ENCODE measurements at regions not wholly inside any gene's neighbourhood (a gene's known extent, or its start where the extent isn't known, plus 50 kb on each side); places are given as distances from the start of the nearest gene placed in this dataset.

DNA sequence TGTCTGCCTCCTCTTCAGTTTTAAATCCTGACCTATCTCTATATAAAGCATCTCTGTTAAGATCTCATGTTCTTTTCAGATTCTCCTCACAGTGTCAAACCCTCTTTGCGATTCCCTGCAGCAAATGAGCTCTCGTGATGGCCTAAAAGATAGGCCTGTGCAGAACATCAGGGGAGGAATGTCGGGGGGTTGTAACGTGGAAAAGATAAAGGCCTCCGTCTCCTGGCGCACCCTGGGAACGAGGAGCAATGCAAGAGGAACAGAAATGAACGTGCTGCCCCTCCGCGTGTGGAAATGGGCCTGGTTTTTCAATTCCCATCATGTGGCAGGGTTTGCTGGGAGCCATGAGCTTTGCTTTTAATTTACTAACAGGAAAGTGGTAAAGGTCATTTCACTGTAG, 285.0 kb upstream of the TPM1 start:
- Mint-ChIP-seq H3K27ac (no peak overlapping the region), H3K27me3 (peaks cover 3% of the 10 kb centered on the region), H3K36me3 (ENCODE audit: low read depth) (no peaks in the 10 kb centered on the region)

DNA sequence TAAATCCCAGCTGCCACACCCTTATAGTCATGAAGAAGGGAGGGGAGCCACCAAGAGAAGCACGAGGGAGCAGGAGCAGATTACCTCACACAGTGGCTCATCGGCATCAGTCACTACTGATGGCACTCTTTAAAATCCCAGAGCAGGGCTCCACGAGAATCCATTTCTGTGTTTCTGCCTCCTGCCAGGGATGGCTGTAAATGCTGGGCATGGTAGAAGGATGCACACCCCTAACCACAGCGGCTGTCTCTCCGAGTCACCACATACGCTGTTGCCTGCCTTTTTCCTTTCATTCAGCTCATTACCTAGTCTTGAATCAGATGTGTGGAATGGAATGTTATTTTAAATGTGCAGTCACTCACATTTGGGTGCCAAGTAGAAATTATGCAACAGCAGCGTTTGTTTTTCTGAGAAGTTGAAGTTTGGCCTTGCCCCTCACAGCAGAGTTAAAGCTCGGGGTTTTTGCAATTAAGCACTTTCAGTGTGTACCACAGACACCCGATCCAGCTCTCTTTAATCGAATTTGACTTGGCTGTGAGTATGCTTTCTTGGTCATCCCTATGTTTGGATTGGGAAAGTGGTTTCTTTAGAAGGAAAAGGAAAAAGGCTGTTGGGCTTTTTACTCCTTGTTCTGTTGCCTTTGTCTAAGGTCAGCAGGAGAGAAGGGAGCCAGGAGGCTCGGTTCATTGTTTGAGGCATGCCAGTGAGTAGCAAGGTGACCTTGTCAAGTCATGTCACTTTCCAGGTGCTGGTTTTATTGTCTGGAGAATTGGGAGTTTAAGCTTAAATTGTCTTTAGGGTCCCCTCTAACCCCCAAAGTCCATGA, 284.2 kb upstream of the TPM1 start:
- no peaks in the 10 kb centered on the region for H3K9me3 Mint-ChIP-seq

More for the DNA sequence above, 285.0 kb upstream of the TPM1 start:
- no peak for ATAC-seq (replicated peaks)
- Mint-ChIP-seq H3K4me1 (no peaks in the 10 kb centered on the region), H3K4me3 (no peak overlapping the region), H3K9me3 (no peaks in the 10 kb centered on the region)

DNA sequence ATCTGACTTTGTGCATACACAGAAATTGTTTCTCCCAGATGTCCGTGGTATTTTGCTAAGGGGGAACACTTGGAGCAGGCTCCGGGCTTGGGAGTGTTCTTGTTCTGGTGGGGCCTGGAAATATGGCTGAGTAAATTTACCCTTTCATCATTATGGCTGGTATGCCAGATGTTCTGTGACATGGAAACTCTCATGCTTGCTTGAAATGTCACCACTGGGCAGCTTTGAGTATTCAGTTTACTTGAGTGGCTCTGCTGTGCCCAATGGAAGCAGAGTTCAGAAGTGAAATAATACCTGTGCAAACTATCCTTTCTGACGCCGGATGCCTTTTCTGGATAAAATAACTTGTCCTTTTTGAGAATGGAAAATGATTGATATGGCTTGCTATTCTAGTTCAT, 283.6 kb upstream of the TPM1 start:
- Mint-ChIP-seq H3K9me3 (no peaks in the 10 kb centered on the region), H3K4me1 (no peaks in the 10 kb centered on the region), H3K27me3 (no peaks in the 10 kb centered on the region), H3K4me3 (no peak overlapping the region), H3K36me3 (ENCODE audit: low read depth) (no peaks in the 10 kb centered on the region), H3K27ac (no peak overlapping the region)
- no peak for ATAC-seq (replicated peaks)

More for the DNA sequence above, 284.2 kb upstream of the TPM1 start:
- Mint-ChIP-seq H3K27me3 (no peaks in the 10 kb centered on the region), H3K4me3 (no peak overlapping the region), H3K36me3 (ENCODE audit: low read depth) (no peaks in the 10 kb centered on the region), H3K4me1 (no peaks in the 10 kb centered on the region), H3K27ac (no peak overlapping the region)
- ATAC-seq (replicated peaks), result no peak

DNA sequence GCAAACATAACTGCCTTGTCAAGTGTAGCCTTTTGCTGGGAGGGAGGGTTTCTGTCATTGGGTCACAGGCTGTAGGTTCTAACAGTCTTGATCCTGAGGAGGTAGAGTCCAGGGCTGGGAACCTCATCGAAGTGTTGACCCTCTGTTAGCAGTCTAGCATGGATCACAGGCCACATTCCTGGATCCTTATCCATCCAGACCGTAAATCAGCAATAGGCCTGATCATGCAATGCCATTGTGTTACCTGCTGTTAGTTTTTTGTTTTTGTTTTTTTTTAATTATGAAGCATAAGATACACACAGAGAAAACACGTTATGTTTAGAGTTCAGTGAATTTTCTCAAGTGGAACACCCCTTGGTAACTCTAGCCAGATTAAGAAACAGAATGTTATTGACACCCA, 282.0 kb upstream of the TPM1 start:
- Mint-ChIP-seq H3K36me3 (ENCODE audit: low read depth) (no peaks in the 10 kb centered on the region), H3K9me3 (no peaks in the 10 kb centered on the region), H3K4me1 (no peaks in the 10 kb centered on the region), H3K27ac (no peak overlapping the region), H3K4me3 (no peak overlapping the region), H3K27me3 (no peaks in the 10 kb centered on the region)
- no peak for ATAC-seq (replicated peaks)

DNA sequence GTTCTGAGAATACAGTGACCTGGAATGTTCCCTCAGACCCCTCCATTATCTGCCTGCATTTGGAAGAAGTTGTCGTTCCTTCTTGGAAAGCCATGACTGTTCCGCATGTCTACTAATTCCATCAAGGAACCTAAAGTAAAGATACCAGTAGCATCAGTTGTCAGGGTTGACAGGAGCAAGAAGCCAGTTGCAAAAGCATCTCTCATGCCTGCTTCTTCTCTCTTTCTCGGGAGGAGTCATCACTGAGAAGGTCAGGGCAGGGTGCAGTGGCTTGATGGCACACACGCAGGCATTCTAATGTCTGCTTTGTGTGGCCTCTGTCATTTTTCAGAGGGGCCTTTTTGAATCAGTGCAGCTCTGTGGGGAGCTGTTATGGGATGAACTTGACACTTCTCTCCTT, 276.6 kb upstream of the TPM1 start:
- Mint-ChIP-seq H3K27me3 (no peaks in the 10 kb centered on the region), H3K9me3 (no peaks in the 10 kb centered on the region), H3K27ac (no peak overlapping the region), H3K4me3 (no peak overlapping the region), H3K36me3 (ENCODE audit: low read depth) (no peaks in the 10 kb centered on the region), H3K4me1 (no peaks in the 10 kb centered on the region)
- no peak for ATAC-seq (replicated peaks)

DNA sequence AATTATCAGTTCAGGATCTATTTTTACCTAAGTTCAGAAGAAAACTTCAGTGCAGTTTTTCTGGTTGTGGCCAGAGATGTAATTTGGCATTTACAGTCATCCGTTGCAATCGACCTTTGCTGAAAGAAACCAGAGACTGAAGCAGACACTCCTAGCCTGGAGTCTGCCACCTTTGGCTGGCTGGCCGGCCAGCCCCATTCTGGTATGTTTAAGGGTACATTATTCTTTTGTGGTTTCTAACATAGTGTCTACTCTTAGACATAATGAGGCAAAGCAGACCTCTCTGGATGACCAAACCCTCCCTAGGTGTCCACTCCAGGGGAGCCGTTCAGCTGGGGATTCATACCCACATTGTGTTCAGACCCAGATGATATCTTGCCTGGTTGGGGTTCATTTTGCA, 275.9 kb upstream of the TPM1 start:
- no peak overlapping the region for H3K27ac Mint-ChIP-seq
- no peaks in the 10 kb centered on the region for H3K4me1 Mint-ChIP-seq
- ATAC-seq (replicated peaks), result no peak
- no peaks in the 10 kb centered on the region for H3K27me3 Mint-ChIP-seq
- no peaks in the 10 kb centered on the region for H3K36me3 Mint-ChIP-seq (ENCODE audit: low read depth)
- no peak overlapping the region for H3K4me3 Mint-ChIP-seq
- H3K9me3 Mint-ChIP-seq, result no peaks in the 10 kb centered on the region

DNA sequence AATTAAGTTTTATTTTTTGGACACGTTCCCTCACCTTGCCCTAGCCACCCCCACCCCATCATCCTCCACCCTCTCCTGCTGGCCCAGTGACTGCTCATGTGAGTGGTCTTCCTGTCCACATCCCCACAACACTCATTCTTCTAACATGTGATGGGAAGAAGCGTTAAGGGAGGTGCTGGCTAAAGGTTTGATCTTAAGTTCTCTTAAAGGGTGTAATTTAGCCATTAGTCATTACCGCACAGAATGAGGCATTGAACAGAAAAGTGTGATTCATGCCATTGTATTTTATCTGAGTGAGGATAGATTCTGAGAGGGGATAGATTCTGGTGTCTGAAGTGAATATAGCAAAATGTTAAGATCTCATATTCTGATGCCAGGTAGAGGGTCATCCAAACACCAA, 272.9 kb upstream of the TPM1 start:
- no peak overlapping the region for H3K4me3 Mint-ChIP-seq
- no peak overlapping the region for H3K27ac Mint-ChIP-seq
- H3K4me1 Mint-ChIP-seq, result no peaks in the 10 kb centered on the region
- H3K27me3 Mint-ChIP-seq, result no peaks in the 10 kb centered on the region
- H3K9me3 Mint-ChIP-seq, result no peaks in the 10 kb centered on the region
- ATAC-seq (replicated peaks), result no peak
- no peaks in the 10 kb centered on the region for H3K36me3 Mint-ChIP-seq (ENCODE audit: low read depth)

DNA sequence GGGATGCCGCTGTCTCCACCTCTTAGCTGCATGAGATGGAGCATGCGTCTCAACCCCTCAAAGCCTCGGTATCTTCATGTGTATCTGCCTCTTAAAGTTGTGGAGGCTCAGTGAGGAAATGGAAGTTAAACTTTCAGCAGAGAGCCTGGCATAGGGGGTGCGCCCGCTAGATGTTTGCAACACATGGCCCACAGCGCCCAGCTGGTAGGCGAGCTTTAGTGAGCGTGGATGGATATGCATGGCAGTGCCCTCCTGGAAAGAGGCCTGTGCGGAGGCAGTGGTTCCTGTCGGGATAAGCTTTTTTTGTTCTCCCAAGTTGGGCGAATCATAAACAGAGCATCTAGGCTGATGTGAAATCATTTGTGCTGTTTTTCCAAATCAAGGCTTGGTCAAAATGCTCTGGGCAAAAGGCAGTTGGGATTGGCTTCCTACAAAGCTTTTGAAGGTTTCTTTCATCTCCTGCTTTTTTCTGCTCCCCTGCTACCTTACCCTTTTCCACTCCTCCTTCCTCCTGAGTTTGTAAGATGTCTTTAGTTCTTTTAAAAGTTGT, 272.4 kb upstream of the TPM1 start:
- Mint-ChIP-seq H3K9me3 (no peaks in the 10 kb centered on the region), H3K36me3 (ENCODE audit: low read depth) (no peaks in the 10 kb centered on the region), H3K4me3 (no peak overlapping the region), H3K27me3 (no peaks in the 10 kb centered on the region), H3K4me1 (no peaks in the 10 kb centered on the region), H3K27ac (no peak overlapping the region)
- ATAC-seq (replicated peaks), result no peak

DNA sequence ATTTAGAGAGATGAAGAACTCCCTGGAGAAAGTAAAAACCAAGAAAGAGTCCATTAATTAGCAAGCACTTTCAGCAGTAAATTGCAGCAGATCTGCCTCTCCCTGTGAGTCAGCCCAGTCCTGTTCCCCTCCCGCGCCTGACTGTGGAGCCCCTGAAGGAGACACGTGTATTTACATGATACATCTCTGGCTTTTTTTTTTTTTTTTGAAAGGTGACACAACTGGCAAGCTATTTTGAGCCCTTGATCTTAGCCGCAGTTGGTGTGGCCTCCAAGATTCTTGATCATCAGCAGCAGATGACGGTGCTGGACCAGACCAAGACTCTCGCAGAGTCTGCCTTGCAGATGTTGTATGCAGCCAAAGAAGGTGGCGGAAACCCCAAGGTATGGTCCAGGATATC, 271.8 kb upstream of the TPM1 start:
- Mint-ChIP-seq H3K9me3 (no peaks in the 10 kb centered on the region), H3K27me3 (no peaks in the 10 kb centered on the region), H3K4me1 (no peaks in the 10 kb centered on the region), H3K4me3 (no peak overlapping the region), H3K27ac (no peak overlapping the region), H3K36me3 (ENCODE audit: low read depth) (no peaks in the 10 kb centered on the region)
- ATAC-seq (replicated peaks), result no peak

DNA sequence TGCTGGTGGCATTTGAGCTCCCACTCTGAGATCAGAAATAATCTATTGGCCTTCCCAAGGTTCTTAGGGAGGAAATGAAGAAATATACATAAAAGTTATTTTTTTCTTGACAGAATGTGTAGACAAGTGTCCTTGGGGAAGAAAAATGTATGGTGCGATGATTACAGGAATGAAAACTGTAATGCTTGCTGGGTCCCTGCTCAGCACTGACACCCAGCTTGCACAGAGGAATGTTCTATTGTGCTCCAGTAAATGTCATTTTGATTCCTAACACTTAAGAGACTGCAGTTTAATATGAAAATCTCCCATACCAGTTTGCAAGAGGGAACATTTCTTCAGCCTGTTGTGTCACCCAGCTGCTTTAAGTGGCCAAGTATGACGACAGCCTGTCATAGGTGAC, 271.3 kb upstream of the TPM1 start:
- no peaks in the 10 kb centered on the region for H3K4me1 Mint-ChIP-seq
- H3K36me3 Mint-ChIP-seq (ENCODE audit: low read depth), result no peaks in the 10 kb centered on the region
- H3K27me3 Mint-ChIP-seq, result no peaks in the 10 kb centered on the region
- no peak overlapping the region for H3K4me3 Mint-ChIP-seq
- ATAC-seq (replicated peaks), result no peak
- H3K9me3 Mint-ChIP-seq, result no peaks in the 10 kb centered on the region
- no peak overlapping the region for H3K27ac Mint-ChIP-seq

DNA sequence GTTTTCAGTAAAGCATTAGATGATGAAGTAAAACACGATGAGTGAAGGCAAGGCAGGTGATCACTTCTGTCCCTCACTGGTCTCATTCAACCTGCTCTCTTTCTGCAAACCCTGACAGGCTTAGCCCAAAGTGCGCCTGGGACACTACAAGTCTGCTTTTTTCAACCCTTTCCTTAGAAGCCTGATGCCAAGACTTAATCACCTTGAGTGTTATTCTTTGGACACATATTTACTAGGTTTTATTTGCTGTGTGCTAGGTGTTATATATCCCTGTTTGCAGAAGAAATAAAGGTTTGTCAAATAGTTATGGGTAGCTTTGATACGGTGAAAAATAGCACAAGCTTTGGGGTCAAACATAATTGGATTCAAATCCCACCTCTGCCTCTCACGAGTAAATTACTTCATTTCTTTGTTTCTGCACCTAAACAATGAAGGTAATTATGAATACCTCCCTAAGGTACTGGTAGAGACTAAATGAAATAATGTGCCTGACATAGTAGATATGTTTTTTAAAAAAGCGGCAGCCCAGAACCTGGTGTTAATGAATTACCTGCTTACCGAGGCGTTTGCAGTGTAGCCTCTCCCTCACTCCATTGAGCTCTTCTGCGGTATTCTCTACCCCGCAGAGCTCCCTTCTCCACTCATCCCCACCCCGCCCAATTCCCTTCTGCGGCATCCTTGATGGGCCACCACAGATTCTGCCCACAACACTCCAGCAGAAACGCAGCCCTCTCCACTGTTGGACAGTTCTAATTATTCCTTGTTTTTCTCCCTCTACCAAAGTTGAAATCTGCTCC, 269.0 kb upstream of the TPM1 start:
- no peaks in the 10 kb centered on the region for H3K9me3 Mint-ChIP-seq
- H3K4me1 Mint-ChIP-seq, result no peaks in the 10 kb centered on the region
- ATAC-seq (replicated peaks), result no peak
- H3K4me3 Mint-ChIP-seq, result no peak overlapping the region
- no peaks in the 10 kb centered on the region for H3K36me3 Mint-ChIP-seq (ENCODE audit: low read depth)
- no peak overlapping the region for H3K27ac Mint-ChIP-seq
- H3K27me3 Mint-ChIP-seq, result no peaks in the 10 kb centered on the region

DNA sequence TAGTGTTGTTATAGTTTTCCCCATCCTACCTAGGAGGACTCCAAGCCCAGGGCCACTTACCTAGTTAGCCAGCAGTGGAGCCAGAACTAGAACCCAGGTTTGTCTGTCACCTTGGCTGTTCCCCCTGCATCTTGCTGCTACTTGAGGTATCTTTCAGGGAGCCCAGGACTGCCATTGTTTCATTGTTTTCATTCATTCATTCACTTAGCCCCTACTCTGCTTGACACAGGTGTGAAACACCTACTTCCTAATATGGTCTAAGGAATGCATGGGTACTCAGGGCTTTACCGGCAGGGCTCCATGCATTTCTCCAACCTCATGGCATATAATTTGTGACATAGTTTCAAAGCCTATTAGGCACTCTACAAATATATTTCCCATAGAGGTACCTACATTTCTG, 266.6 kb upstream of the TPM1 start:
- Mint-ChIP-seq H3K9me3 (no peaks in the 10 kb centered on the region), H3K4me3 (no peak overlapping the region)
- no peak for ATAC-seq (replicated peaks)

DNA sequence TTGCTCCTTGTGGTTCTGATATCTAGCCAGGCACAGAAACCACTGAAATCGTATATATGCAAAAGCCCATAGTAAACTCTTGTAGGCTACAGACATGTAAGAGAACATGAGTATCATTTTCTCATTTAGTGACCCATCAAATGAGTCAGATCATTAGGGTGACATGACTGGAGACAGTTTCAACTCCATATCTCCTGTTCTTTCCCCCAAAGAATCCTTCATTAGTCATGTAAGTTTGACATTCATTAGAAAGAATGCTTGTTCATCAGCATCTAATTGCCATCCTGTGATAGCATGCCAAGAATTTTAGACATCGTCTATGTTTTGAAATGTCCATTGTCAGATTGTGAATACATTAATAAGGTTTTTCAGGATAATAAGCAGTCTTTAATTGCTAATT, 264.9 kb upstream of the TPM1 start:
- H3K4me3 Mint-ChIP-seq, result no peak overlapping the region
- H3K4me1 Mint-ChIP-seq, result no peaks in the 10 kb centered on the region
- no peak overlapping the region for H3K27ac Mint-ChIP-seq
- no peaks in the 10 kb centered on the region for H3K36me3 Mint-ChIP-seq (ENCODE audit: low read depth)
- ATAC-seq (replicated peaks), result no peak
- H3K27me3 Mint-ChIP-seq, result peaks cover 3% of the 10 kb centered on the region
- no peaks in the 10 kb centered on the region for H3K9me3 Mint-ChIP-seq

More for the DNA sequence above, 266.6 kb upstream of the TPM1 start:
- Mint-ChIP-seq H3K36me3 (ENCODE audit: low read depth) (no peaks in the 10 kb centered on the region), H3K27me3 (no peaks in the 10 kb centered on the region), H3K27ac (no peak overlapping the region), H3K4me1 (no peaks in the 10 kb centered on the region)

DNA sequence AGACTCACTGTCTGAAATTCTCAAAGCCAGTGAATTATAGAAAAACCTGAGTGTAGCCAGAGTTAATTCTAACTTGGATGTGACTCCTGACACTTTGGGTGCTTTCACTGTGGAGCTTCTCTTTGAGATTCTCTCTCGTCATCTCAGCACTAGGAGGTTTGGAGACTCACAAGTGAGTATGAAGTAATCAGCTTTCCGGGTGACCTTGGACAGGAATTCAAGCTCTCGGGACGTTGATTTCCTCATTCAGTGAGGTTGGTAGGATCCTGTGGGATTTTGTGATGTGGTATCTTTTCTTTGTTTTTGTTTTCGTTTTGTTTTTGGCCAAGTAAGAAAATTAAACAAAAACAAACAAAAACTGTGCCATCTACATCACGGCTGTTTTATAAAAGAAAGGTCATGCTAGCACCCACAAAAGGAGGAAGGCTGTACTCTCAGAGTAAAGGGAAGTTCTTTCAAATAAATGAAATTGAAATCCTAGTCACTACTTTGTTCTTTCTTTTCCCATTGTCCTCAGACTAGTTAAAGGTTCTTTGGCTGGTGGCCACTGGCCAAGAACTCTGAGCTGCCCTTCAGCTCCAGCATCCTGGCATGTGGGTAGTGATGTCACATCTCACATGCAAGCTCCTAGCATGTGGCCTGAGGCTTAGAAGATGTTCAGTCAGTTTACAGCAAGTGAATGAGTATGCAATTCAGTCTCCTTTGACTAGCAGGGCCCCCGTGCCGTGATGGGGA, 263.3 kb upstream of the TPM1 start:
- ATAC-seq (replicated peaks), result no peak
- peaks cover 3% of the 10 kb centered on the region for H3K27me3 Mint-ChIP-seq
- H3K9me3 Mint-ChIP-seq, result no peaks in the 10 kb centered on the region
- no peak overlapping the region for H3K4me3 Mint-ChIP-seq
- no peaks in the 10 kb centered on the region for H3K36me3 Mint-ChIP-seq (ENCODE audit: low read depth)
- H3K4me1 Mint-ChIP-seq, result no peaks in the 10 kb centered on the region
- H3K27ac Mint-ChIP-seq, result no peak overlapping the region

Data from activated T-helper 17 cell treated with anti-CD3 and anti-CD28 coated beads, Interleukin-2, amount 50 U/mL, for 72 hours (primary cell).